Stimulated activated CD8-positive, alpha-beta memory T cell treated with anti-CD3 and anti-CD28 coated beads, Interleukin-2, amount 100 ng/mL, for 48 hours (primary cell): ENCODE measurements at regions not wholly inside any gene's neighbourhood (a gene's known extent, or its start where the extent isn't known, plus 50 kb on each side); places are given as distances from the start of the nearest gene placed in this dataset.
"Not testable (repeated sequence)": the region's sequence is repeated elsewhere in the genome, so short reads cannot be mapped to it uniquely, and the experiment has no call there.

Source experiments
- DNase-seq, 2 donors: peaks; one replicate each; pipeline ENCODE4 v3.0.0-alpha.2; 2020; ENCODE audit warnings: low read depth in 2 of 2

DNA sequence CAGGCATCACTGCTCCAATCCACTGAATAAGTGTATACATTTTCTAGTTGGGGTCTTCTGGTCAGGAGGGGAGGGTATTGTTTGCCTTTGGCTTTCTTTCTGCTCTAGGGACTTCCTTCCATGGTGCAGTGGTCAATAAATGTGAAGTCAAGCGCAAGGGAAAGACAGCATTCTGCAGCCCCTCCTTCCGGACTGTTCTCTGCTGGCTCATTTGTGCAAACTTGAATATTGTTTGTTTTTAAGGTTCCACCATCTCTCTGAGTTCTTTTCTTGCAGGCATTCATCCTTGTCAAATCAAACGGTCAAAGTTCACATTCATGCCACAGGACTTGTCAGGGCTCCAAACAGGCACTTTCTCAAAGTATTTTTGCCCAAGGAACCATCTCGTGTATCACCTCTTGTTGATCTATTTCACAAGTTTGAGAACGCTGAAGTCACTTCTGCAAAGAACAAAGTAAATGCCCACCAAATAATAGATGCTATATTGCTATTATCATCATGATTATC lies 205.6 kb upstream of the KAZN start:
- no peak for DNase-seq

GRCh38 chr1:14396100-14396499 lies 202.4 kb upstream of the KAZN start:
- DNase-seq: no peak

- DNase-seq: no peak
Measured at GRCh38 chr1:14403961-14404645, 194.4 kb upstream of the KAZN start.

GRCh38 chr1:14404862-14405301 lies 193.6 kb upstream of the KAZN start:
- no peak for DNase-seq

DNA sequence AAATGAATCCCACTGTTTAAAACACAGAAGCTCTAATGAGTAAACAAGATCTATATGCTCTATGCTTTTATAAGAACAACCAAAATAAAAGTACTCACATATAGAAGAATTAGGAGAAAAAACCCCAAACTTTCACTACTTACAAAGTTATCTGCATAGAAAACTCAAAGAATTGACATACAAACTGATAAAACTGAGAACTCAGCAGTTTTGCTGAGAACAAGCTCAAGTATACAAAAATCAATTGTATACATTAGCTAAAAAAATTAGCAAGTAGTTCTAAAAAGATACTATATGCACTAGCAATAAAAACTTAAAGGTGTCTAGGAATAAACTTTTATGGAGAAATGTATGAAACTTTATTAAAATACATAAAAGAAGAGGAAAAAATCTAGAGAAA lies 186.2 kb upstream of the KAZN start:
- no peak for DNase-seq

DNA sequence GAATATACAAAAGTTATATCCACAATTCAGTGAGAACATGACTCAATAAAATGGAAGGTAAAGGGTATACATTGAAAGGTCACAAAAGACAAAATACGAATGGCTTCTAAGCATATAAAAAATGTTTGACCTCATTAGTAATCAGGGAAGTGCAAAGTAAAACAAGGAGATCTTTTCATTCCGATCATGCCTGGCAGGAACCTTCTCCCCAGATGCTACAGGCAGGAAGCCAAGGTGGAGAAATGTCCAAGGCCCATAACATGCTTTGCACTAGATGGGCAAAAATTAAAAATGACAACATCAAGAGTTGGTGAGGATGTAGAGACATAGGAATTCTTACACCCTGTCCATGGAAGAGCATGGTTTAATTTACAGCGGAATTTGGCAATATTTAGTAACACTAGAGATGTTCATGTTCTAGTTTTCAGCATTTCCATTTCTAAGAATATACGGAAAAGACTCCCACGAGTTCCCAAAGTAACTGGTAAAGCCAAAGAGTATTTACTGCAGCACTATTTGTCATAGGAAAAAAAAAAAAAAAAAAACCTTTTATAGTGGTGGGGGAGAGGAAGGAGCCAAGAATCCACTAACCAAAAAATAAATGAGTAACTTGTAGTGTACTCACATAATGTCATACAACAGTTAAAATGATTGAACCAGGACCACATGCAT lies 184.5 kb upstream of the KAZN start:
- DNase-seq: no peak

DNA sequence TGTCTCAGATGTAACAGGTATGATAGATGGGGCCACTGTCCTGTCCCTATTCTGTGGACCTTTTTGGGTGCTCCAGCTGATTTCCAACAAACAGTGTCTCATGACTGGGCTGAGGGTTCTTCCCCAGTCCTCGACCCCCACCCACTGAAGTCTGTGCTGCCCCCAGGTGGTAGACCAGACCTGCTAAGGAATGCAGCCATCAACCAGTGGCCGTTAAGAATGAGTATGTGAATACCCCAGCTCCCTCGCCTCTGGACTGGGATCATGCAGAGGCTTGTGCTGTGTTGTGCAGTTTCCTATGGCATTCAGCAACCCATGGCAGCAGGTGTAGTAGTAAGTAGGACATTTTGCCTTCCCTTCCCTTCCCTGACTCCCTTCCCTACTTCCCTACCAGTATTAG lies 183.1 kb upstream of the KAZN start:
- no peak for DNase-seq

GRCh38 chr1:14419778-14420218 lies 178.7 kb upstream of the KAZN start:
- not testable (repeated sequence) for DNase-seq

DNA sequence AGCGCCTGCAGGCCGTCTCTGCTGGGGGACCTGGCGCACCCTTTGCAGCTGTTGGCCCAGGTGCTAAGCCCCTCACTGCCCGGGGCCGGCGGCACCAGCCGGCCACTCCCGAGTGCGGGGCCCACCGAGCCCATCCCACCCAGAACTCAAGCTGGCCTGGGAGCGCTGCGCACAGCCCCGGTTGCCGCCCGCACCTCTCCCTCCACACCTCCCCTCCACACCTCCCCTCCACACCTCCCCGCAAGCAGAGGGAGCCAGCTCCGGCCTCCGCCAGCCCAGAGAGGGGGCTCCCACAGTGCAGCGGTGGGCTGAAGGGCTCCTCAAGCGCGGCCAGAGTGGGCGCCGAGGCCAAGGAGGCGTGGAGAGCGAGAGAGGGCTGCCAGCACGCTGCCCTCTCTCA lies 177.8 kb upstream of the KAZN start:
- DNase-seq: no peak

DNA sequence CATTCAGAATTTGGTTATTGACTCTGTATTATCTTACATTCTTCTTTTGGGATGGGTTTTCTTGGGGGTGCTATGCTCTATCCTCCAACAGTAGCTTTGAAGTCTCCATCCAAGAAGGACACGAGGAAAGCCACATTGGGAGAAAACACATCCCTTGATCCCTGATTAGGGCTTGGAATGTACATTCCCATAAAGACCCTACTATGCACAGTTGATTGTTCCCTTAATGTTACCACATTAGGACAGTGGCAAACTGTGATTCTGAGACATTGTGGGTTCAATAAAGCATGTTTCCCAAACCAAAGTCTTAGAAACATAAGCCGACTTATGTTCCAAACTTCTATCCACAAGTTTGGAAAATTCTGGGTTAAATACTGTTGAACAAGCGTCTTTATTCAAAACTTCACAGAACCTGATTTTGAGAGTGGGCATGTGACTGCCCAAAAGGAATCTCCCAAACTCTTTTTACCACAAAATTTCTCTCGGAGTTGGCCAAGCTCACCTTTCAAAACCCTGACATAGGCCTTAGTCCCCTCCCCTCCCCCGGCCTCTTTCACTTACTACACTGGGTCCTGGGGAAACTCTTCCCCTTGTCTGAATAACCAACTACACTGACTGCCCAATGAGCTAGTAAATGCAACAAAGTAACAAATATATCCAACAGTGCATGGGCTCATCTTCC lies 177.0 kb upstream of the KAZN start:
- no peak for DNase-seq

- no peak for DNase-seq
Measured at GRCh38 chr1:14421977-14422609, 176.4 kb upstream of the KAZN start.

GRCh38 chr1:14424325-14425002 lies 174.0 kb upstream of the KAZN start:
- no peak for DNase-seq

GRCh38 chr1:14426854-14427253 lies 171.6 kb upstream of the KAZN start:
- DNase-seq: no peak

DNA sequence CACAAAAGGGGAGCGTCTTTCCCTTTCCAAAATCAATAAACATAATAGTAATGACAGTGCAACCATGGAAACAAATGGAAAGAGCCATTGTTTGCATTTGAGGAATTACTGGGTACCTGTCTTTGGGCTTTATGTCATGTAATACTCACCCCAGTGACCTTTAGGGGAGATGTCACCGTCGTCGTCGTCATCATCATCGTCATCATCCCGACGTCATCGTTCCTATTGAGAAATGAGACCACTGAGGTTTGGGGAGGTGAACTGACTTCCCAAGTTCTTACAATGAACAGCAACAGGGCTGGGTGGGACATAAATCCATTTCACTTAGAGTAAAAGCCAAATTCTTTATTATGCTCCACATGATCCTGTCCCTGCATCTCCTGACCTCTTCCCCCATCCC lies 168.9 kb upstream of the KAZN start:
- DNase-seq: no peak

- not testable (repeated sequence) for DNase-seq
Measured at GRCh38 chr1:14432728-14433127, 165.8 kb upstream of the KAZN start.

- no peak for DNase-seq
Measured at GRCh38 chr1:14435368-14436023, 163.0 kb upstream of the KAZN start.

DNA sequence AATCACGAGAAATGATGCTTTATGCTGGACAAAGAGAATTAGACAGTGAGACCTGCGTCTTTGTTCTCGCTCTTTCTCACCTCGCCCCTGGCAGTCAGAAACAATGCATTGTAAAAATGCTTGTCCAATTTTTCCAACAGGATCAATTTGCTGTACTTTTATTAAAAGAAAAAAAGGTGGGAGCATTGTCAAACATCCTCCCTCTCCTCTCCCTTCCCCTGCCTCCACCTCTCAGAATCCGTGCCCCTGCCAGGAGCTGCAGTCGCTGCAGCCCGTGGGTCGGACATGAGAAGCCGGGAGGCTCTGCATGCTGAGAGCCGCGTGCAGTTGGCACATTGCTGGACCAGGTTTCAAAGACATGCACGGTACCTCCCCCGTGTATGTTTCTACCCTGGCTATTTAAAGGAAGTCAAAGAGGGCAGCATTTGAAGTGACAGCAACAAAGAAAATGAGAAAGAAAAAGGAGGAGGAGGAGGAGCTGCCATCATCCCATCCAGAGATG lies 161.0 kb upstream of the KAZN start:
- DNase-seq: no peak

DNA sequence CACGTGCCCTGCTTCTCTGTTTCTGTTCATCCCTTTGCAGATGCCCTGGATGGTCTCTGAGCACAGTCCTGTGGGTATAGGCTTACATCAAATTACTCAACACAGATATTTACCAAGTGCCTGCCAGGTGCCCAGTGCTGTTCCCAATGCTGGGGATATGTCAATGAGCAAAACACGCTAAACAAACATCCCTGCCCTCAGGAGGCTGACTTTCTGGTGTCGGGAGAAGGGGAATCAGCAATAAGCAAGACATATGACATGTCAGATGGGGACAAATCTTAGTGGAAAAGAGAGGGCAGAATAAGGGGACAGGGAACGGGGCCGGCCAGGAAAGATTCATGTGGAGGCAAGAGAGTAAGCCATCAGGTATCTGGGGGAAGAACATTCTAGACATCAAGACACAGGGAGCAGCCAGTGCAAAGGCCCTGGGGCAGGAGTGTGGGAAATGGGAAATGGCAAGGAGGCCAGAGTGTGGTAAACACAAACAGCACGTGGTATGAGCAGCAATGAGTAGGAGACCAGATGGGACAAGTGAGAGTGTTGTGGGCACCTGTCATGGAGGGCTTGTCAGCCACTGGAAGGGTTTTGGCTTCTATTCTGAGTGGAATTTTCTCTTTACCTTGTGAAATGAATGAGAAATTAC lies 160.2 kb upstream of the KAZN start:
- no peak for DNase-seq

DNA sequence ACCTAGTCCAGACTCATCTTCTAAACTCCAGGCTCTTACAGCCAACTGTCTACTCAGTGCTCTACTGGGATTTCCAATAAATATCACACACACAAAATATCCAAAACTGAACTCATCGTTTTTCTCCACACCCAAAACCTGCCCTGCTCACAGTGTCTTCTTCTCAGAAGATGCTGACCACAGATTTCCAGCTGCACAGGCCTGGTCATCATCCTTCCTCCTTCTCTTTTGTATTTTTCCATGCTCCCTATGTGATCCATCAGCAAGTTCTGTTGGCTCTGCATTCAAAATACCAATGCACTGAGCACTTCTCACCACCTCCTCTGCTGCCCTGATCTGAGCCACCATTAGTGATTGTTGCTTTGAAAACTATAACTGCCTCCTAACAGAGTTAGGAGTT lies 159.5 kb upstream of the KAZN start:
- no peak for DNase-seq

GRCh38 chr1:14440166-14440565 lies 158.3 kb upstream of the KAZN start:
- DNase-seq: no peak
